Coronary artery (tissue), 2 donors: ENCODE measurements at regions not wholly inside any gene's neighbourhood (a gene's known extent, or its start where the extent isn't known, plus 50 kb on each side); places are given as distances from the start of the nearest gene placed in this dataset.

ENCODE experiments used
- DNase-seq: peaks from one replicate; pipeline ENCODE4 v3.0.0-alpha.2; 2017; ENCODE audit warnings: low spot score
- H3K27ac ChIP-seq, 2 donors: fragments of 200-600 bp; sonication (generic); one replicate each; pipeline ENCODE4 v1.5.1; 2016 to 2019
- H3K4me3 ChIP-seq: fragments of 200-600 bp; sonication (generic); 2 replicates; pipeline ENCODE4 v1.5.1; 2016; ENCODE audit warnings: mild to moderate bottlenecking, moderate library complexity
- TF ChIP-seq, protein P1 (sequence below): fragments of 200-600 bp; sonication (generic); IDR thresholded peaks from one replicate; pipeline ENCODE4 v1.5.1; 2019; ENCODE audit warnings: antibody characterized with exemption

DNA sequence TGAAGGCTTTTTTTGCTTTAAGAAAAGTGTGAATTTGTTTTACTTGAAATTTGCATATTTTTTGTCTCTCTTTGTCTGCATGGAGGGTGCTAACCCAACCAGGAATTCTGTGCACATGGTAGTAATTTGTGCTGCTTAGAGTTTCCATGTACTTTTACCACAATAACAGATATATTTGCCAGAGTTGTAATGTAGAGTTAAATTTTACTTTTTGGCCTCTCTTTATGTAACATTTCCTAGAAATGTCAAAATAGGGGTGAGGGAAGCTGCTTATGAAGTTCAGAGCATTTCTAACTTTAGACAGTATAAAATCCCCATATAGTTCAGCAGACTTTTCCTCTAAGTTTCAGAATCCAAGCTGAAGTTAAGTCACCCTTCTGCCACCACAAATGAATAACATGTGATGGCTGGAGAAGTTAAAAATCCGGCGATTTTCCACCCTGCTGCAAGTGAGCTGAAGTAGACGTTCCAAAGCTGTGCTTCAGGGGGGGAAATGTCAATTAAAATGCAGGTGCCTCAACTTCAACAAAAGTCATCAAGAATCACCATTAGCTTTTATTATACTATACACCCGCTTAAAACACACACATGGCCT is 385.7 kb upstream of the NR2F2 start:
- TF ChIP-seq, protein P1, sequence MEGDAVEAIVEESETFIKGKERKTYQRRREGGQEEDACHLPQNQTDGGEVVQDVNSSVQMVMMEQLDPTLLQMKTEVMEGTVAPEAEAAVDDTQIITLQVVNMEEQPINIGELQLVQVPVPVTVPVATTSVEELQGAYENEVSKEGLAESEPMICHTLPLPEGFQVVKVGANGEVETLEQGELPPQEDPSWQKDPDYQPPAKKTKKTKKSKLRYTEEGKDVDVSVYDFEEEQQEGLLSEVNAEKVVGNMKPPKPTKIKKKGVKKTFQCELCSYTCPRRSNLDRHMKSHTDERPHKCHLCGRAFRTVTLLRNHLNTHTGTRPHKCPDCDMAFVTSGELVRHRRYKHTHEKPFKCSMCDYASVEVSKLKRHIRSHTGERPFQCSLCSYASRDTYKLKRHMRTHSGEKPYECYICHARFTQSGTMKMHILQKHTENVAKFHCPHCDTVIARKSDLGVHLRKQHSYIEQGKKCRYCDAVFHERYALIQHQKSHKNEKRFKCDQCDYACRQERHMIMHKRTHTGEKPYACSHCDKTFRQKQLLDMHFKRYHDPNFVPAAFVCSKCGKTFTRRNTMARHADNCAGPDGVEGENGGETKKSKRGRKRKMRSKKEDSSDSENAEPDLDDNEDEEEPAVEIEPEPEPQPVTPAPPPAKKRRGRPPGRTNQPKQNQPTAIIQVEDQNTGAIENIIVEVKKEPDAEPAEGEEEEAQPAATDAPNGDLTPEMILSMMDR: no peak
- no peak for DNase-seq

DNA sequence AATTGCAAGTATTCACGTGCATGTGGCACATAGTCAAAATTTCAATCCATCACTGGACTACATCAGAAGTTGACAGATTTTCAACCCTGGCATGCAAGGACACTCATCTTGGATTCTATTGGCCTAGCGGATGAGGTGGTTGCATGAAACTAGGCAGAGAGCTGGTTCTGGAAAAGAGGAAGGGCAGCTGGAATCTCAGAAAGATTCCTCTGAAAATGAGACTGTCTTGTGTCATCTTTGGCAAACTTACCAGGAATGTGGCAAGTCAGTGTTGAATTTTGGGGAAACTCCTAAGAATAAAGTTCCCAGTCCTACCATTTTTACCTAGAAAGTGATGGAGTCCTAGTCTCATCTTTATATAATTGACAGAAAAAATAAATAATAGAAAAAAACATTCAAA is 384.3 kb upstream of the NR2F2 start:
- TF ChIP-seq, protein P1: no peak
- DNase-seq: no peak

More for the DNA sequence above, 385.7 kb upstream of the NR2F2 start:
- no peak overlapping the region for H3K27ac ChIP-seq
- no peak overlapping the region for H3K4me3 ChIP-seq

DNA sequence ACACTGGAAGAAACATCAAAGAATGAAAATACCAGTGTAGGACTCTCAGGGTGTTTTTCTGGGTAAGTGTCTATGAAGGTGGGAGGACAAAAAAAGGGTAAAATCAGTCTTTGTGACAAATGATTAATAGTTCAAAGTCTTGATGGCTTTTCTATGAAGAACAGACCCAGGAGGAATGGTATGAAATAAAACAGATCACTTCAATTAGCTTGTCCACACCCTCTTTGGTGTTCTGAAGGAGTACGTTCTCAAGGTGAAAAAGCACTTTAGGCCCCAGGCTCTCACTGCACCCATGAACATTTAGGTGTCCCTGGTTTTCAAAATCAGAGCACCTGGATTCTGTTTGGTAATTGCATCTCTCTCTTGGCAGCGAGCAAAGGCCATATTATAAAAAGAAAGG is 383.6 kb upstream of the NR2F2 start:
- Histone ChIP-seq H3K27ac (no peak overlapping the region), H3K4me3 (no peak overlapping the region)
- TF ChIP-seq, protein P1: no peak
- DNase-seq: no peak

More for the DNA sequence above, 384.3 kb upstream of the NR2F2 start:
- Histone ChIP-seq H3K4me3 (no peak overlapping the region), H3K27ac (no peak overlapping the region)

DNA sequence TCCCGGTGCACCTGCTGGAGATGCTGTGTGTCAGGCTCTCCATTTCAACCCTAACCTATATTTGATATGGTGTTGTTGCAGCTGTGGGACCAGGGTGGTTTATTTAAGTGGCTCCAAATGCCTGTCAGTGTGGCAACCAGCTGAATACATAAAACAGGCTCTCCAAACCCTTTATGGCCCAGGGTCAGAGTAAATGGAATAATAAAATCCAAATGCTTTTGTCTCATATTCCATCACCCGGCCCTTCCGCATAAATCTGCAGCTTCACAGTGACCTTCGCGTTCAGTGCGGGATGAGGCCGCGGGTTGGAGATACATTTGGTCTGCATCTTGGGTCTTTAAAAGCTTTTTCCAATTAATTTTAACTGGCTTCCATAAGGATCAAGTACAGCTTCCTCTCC is 382.1 kb upstream of the NR2F2 start:
- TF ChIP-seq, protein P1: no peak
- no peak overlapping the region for H3K4me3 ChIP-seq
- DNase-seq: no peak

DNA sequence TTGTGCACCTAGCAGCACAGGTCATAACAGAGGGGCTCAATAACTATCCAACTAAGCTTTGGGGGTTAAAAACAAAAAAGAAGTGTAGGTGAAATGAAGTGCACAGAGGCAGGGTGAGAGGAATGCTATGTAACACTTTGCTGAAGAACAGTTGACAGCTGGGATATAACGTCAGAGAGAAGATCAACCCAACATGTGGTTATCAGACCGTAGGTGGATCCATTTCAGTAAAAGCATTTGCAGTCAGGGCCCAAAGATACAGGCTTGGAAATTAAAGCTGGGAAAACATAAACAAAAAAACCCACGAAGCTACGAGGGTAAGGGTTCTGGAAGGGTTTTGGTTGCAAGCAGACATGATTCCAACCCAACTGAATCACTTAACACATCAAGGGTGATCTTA is 377.5 kb upstream of the NR2F2 start:
- DNase-seq: no peak
- TF ChIP-seq, protein P1: no peak
- Histone ChIP-seq H3K27ac (no peak overlapping the region), H3K4me3 (no peak overlapping the region)

More for the DNA sequence above, 382.1 kb upstream of the NR2F2 start:
- H3K27ac ChIP-seq: no peak overlapping the region

DNA sequence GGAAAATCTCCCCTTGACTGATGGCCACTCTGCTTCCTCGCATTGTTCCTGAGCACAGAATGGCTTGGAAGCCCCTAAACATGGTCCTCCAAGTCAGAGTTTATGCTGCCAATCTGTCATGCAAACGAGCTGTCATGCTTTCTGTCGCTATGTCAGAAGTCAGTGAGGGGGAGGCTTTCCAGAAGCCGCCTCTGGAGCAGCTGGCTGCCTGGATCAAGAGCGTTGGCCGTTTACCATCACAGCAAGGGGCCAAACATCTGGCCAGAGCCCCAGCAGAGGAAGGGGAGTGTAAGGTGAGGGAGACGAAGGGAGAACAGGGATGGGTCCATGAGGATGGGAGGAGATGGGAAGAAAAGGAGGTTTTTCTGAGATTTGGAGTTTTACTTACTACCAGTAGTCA is 372.6 kb upstream of the NR2F2 start:
- TF ChIP-seq, protein P1: no peak
- Histone ChIP-seq H3K27ac (no peak overlapping the region), H3K4me3 (no peak overlapping the region)
- no peak for DNase-seq

DNA sequence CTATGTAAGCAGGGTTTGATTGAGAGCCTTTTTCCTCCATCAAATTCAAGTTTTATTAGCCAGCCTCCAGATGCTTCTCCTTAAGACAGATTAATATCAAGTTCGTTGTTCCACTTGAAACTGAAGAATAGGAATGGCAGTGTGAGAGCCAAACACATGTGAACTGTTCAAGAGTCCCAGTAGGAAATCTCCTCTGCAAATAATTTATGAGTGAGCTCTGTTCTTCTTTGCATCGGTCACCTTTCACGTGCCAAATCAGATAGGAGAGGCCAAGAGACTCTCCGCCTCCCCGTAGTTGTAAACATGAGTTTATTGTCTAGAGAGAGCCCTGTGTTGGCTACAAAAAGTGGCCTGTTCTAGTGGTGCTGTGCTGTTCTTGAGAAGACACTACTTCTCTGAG is 372.1 kb upstream of the NR2F2 start:
- DNase-seq: no peak
- no peak overlapping the region for H3K4me3 ChIP-seq
- TF ChIP-seq, protein P1: no peak
- H3K27ac ChIP-seq: no peak overlapping the region
